Smooth muscle cell (in vitro differentiated cells): ENCODE measurements at regions not wholly inside any gene's neighbourhood (a gene's known extent, or its start where the extent isn't known, plus 50 kb on each side); places are given as distances from the start of the nearest gene placed in this dataset.

ENCODE experiments used
- DNase-seq: peaks from one replicate; lab custom pipeline; 2025; ENCODE audit not compliant: unreplicated experiment; lab: John Stamatoyannopoulos, UW
- H2AFZ ChIP-seq: fragments of 200-600 bp; sonication (generic); 2 replicates; pipeline ENCODE4 v1.6.0; 2016; ENCODE audit warnings: antibody characterized with exemption, low read depth, mild to moderate bottlenecking
- H3F3A ChIP-seq: fragments of 200-600 bp; sonication (generic); 2 replicates; pipeline ENCODE4 v1.6.0; 2017; ENCODE audit warnings: antibody characterized with exemption, low read depth
- H3K27ac ChIP-seq: fragments of 200-600 bp; sonication (generic); 2 replicates; pipeline ENCODE4 v1.5.1; 2016; ENCODE audit warnings: low read depth, mild to moderate bottlenecking
- H3K27me3 ChIP-seq: fragments of 200-600 bp; sonication (generic); 2 replicates; pipeline ENCODE4 v1.6.1; 2016; ENCODE audit warnings: low read depth, mild to moderate bottlenecking
- H3K36me3 ChIP-seq: fragments of 200-600 bp; sonication (generic); 2 replicates; pipeline ENCODE4 v1.5.1; 2016; ENCODE audit warnings: low read depth
- H3K4me1 ChIP-seq: fragments of 200-600 bp; sonication (generic); 2 replicates; pipeline ENCODE4 v1.5.1; 2016; ENCODE audit warnings: low read depth
- H3K4me2 ChIP-seq: fragments of 200-600 bp; sonication (generic); 2 replicates; pipeline ENCODE4 v1.6.0; 2016; ENCODE audit warnings: mild to moderate bottlenecking
- H3K4me3 ChIP-seq: fragments of 200-600 bp; sonication (generic); 2 replicates; pipeline ENCODE4 v1.5.1; 2016; ENCODE audit warnings: mild to moderate bottlenecking
- H3K79me2 ChIP-seq: fragments of 200-600 bp; sonication (generic); 2 replicates; pipeline ENCODE4 v1.6.0; 2016; ENCODE audit warnings: low read depth, mild to moderate bottlenecking
- H3K9ac ChIP-seq: fragments of 200-600 bp; sonication (generic); 2 replicates; pipeline ENCODE4 v1.6.0; 2016; ENCODE audit warnings: low read depth
- H3K9me3 ChIP-seq: fragments of 200-600 bp; sonication (generic); replicated peaks from 2 replicates; pipeline ENCODE4 v1.5.1; 2016; ENCODE audit warnings: low read depth
- H4K20me1 ChIP-seq: fragments of 200-600 bp; sonication (generic); 2 replicates; pipeline ENCODE4 v1.6.0; 2016; ENCODE audit warnings: low read depth
- WGBS: methylation state at CpG from one replicate; pipeline ENCODE4 v1.1.7; 2016; ENCODE audit warnings: low lambda C conversion rate; 5-methylcytosine and 5-hydroxymethylcytosine counted together
- TF ChIP-seq, protein P1 (sequence below): fragments of 200-600 bp; sonication (generic); IDR thresholded peaks from 2 replicates; pipeline ENCODE4 v1.5.1; 2017; ENCODE audit warnings: borderline replicate concordance, mild to moderate bottlenecking, antibody characterized with exemption; ENCODE audit not compliant: insufficient read depth, poor library complexity, severe bottlenecking

DNA sequence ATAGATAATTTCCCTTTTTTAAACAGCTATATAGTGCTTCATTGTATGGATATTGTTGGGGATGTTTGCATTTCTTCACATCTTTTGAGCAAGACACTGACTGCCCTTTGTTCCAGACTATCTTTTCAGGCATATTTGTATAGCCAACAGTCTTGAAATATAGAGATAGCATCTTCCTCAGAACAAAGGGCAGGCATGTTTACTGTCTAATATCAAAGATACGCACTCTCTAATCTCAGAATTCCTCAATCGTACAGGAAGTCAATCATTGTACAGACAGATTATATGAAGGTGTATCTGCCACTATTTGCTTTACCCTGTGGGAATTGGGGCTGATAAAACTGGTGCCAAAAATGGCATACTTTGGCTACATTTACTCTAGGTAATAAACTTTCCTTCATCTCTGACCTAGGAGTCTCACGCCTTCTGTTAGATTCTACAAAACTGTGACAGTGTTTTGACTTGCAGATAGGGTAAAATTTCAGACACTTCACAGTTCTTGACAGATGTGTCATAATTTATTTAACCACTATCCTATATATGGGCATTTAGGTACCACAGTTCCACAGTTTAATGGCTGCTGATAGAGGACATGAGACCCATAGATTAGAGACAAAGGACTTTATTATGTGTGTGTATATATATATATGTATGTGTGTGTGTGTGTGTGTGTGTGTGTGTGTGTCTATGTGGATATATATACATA, 321.0 kb downstream of the IGSF11 start:
- Histone ChIP-seq H3K4me3 (no peak overlapping the region), H4K20me1 (no peaks in the 10 kb centered on the region), H3K27me3 (no peaks in the 10 kb centered on the region), H2AFZ (no peak overlapping the region), H3K9me3 (no peaks in the 10 kb centered on the region), H3K27ac (no peak overlapping the region), H3K4me1 (no peaks in the 10 kb centered on the region), H3F3A (no peaks in the 10 kb centered on the region), H3K4me2 (no peak overlapping the region), H3K79me2 (no peaks in the 10 kb centered on the region), H3K36me3 (no peaks in the 10 kb centered on the region), H3K9ac (no peak overlapping the region)
- TF ChIP-seq, protein P1, sequence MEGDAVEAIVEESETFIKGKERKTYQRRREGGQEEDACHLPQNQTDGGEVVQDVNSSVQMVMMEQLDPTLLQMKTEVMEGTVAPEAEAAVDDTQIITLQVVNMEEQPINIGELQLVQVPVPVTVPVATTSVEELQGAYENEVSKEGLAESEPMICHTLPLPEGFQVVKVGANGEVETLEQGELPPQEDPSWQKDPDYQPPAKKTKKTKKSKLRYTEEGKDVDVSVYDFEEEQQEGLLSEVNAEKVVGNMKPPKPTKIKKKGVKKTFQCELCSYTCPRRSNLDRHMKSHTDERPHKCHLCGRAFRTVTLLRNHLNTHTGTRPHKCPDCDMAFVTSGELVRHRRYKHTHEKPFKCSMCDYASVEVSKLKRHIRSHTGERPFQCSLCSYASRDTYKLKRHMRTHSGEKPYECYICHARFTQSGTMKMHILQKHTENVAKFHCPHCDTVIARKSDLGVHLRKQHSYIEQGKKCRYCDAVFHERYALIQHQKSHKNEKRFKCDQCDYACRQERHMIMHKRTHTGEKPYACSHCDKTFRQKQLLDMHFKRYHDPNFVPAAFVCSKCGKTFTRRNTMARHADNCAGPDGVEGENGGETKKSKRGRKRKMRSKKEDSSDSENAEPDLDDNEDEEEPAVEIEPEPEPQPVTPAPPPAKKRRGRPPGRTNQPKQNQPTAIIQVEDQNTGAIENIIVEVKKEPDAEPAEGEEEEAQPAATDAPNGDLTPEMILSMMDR: no peak
- WGBS: 83% methylated on average over 3 of the region's 3 CpGs
- DNase-seq: no peak

DNA sequence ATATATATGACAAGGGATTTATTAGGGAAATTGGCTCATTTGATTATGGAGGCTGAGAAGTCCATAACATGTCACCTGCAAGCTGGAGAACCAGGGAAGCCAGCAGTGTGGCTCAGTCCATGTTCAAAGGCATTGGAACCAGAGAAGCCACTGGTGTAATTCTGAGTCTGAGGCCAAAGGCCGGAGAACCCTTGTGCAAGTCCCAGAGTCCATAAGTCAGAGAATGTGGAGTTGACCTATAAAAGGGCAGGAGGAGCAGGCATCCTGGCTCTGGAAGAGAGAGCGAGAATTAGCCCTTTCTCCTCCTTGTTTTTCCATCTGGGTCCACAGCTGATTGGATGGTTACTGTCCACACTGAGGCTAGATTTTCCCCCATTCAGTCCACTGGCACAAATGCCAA, 319.8 kb downstream of the IGSF11 start:
- no peak overlapping the region for H2AFZ ChIP-seq
- H3K4me2 ChIP-seq: no peak overlapping the region
- H3K9ac ChIP-seq: no peak overlapping the region
- WGBS: 96% methylated on average over 2 of the region's 2 CpGs
- no peaks in the 10 kb centered on the region for H3K79me2 ChIP-seq
- H3K9me3 ChIP-seq: peaks cover 3% of the 10 kb centered on the region
- no peak overlapping the region for H3K27ac ChIP-seq
- no peaks in the 10 kb centered on the region for H3K27me3 ChIP-seq
- no peaks in the 10 kb centered on the region for H3K4me1 ChIP-seq
- no peaks in the 10 kb centered on the region for H4K20me1 ChIP-seq
- no peaks in the 10 kb centered on the region for H3K36me3 ChIP-seq
- TF ChIP-seq, protein P1: no peak
- H3F3A ChIP-seq: no peaks in the 10 kb centered on the region
- no peak overlapping the region for H3K4me3 ChIP-seq
- no peak for DNase-seq

DNA sequence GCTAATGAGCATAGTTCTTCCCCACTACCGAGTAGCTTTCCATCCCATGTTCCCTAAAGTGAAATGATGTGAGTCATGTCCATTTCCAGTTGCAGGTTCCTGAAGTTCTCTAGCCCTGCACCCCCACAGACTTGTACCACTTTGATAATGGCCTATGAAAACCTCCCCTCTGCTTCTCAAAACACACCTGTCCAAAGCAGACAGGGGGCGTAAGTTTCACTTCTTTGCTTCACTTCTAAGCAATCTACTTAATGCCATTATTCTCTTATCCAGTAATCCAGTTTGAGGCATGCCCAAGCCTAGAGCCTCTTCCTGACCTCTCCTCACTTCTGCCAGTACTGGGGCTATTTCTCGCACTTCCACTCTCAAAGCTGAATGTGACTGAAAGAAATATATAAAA, 305.1 kb downstream of the IGSF11 start:
- Histone ChIP-seq H3K4me3 (no peak overlapping the region), H3K27me3 (no peaks in the 10 kb centered on the region), H2AFZ (no peak overlapping the region), H3K79me2 (no peaks in the 10 kb centered on the region), H3K9me3 (no peaks in the 10 kb centered on the region), H3K27ac (no peak overlapping the region), H4K20me1 (no peaks in the 10 kb centered on the region), H3K36me3 (no peaks in the 10 kb centered on the region), H3K4me1 (no peaks in the 10 kb centered on the region), H3K4me2 (no peak overlapping the region), H3K9ac (no peak overlapping the region), H3F3A (no peaks in the 10 kb centered on the region)
- TF ChIP-seq, protein P1: no peak
- WGBS: 89% methylated on average over 3 of the region's 3 CpGs
- DNase-seq: no peak

DNA sequence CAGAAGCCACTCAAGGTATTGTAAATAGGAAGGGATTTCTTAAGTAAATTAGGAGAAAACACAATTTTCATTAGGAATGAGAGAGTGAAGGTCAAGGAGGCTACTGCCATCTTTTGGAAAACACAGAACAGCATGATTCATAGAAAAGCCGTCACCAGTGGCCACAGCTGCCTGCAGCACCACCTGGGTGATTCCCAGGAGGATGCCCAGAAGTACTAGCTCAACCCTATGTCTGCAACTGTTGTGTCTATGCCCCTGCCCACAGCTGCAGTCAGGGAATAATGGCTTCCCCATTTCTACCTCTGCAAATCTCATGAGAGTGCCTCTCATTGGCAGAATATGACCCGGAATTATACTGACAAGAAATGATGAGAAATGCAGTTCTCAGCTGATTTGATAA, 300.0 kb downstream of the IGSF11 start:
- TF ChIP-seq, protein P1: no peak
- no peak overlapping the region for H2AFZ ChIP-seq
- H4K20me1 ChIP-seq: no peaks in the 10 kb centered on the region
- H3K4me2 ChIP-seq: no peak overlapping the region
- H3K4me1 ChIP-seq: no peaks in the 10 kb centered on the region
- no peak overlapping the region for H3K27ac ChIP-seq
- H3K27me3 ChIP-seq: no peaks in the 10 kb centered on the region
- DNase-seq: no peak
- no peaks in the 10 kb centered on the region for H3K9me3 ChIP-seq
- no peaks in the 10 kb centered on the region for H3K36me3 ChIP-seq
- no peaks in the 10 kb centered on the region for H3K79me2 ChIP-seq
- no peak overlapping the region for H3K9ac ChIP-seq
- no peak overlapping the region for H3K4me3 ChIP-seq
- WGBS: 93% methylated on average over 2 of the region's 2 CpGs
- no peaks in the 10 kb centered on the region for H3F3A ChIP-seq
